Suprapubic skin (tissue), 3 donors: ENCODE measurements at regions not wholly inside any gene's neighbourhood (a gene's known extent, or its start where the extent isn't known, plus 50 kb on each side); places are given as distances from the start of the nearest gene placed in this dataset.

Experiments
- CTCF ChIP-seq, 2 donors: fragments of 200-600 bp in 1 of 2; fragments of 450-650 bp in 1 of 2; sonication (generic) in 1 of 2; IDR thresholded peaks; one replicate each; pipeline ENCODE4 v1.5.1; 2016 to 2019; ENCODE audit warnings: antibody characterized with exemption in 2 of 2, mild to moderate bottlenecking in 1 of 2, moderate library complexity in 1 of 2
- EP300 ChIP-seq: sonication (generic); formaldehyde crosslinking; IDR thresholded peaks from one replicate; pipeline ENCODE4 v1.6.1; 2017; ENCODE audit warnings: antibody characterized with exemption
- POLR2A ChIP-seq, 2 donors: fragments of 450-650 bp; IDR thresholded peaks; one replicate each; pipeline ENCODE4 v1.6.1; 2017; ENCODE audit warnings: antibody characterized with exemption in 2 of 2, mild to moderate bottlenecking in 2 of 2, moderate library complexity in 2 of 2

DNA sequence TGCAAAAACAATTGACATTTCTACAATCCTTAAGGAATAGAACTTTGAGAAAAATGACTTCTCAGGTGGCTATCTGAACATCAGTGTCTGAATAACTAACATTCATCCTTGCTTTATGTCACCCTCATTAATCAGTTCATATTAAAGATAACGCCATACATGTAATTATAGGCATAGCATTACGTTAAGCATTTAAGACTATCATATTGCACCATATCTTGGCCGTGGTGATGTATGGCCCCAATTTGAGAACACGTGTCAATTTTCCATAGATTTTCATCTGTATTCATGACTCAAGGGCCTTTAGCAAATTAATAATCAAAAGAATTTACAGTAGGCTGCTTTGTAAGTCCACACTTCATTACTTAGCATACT is 81.6 kb downstream of the SPTSSA start:
- TF ChIP-seq POLR2A (IDR thresholded peaks at IDR 0.05) (no peak), CTCF (IDR thresholded peaks at IDR 0.05) (no peak), EP300 (no peak)
